H9 (cell line): ENCODE measurements at regions not wholly inside any gene's neighbourhood (a gene's known extent, or its start where the extent isn't known, plus 50 kb on each side); places are given as distances from the start of the nearest gene placed in this dataset.

Experiments
- DNase-seq: peaks from one replicate; pipeline ENCODE4 v3.0.0-alpha.2; 2017
- H2AFZ ChIP-seq: one replicate; pipeline ENCODE4 v1.6.1; 2013; ENCODE audit warnings: mild to moderate bottlenecking, low read length, control low read depth, moderate library complexity
- H2AK5ac ChIP-seq: 2 replicates; pipeline ENCODE4 v1.6.1; 2013; ENCODE audit warnings: low read length, control low read depth, mixed read lengths; ENCODE audit not compliant: insufficient read length
- H2BK120ac ChIP-seq: one replicate; pipeline ENCODE4 v1.6.1; 2013; ENCODE audit warnings: low read depth, mild to moderate bottlenecking, low read length, control low read depth, inconsistent platforms; ENCODE audit not compliant: poor library complexity, severe bottlenecking
- H2BK12ac ChIP-seq: 2 replicates; pipeline ENCODE4 v1.6.1; 2013; ENCODE audit warnings: low read length, control low read depth, mixed read lengths, low read depth; ENCODE audit not compliant: insufficient read length
- H2BK15ac ChIP-seq: 2 replicates; pipeline ENCODE4 v1.6.1; 2013; ENCODE audit warnings: low read depth, low read length, control low read depth
- H2BK20ac ChIP-seq: one replicate; pipeline ENCODE4 v1.6.1; 2013; ENCODE audit warnings: low read depth, mild to moderate bottlenecking, low read length, control low read depth, inconsistent platforms; ENCODE audit not compliant: poor library complexity, severe bottlenecking
- H2BK5ac ChIP-seq: 2 replicates; pipeline ENCODE4 v1.6.1; 2013; ENCODE audit warnings: low read length, control low read depth, mixed read lengths; ENCODE audit not compliant: insufficient read length
- H3K14ac ChIP-seq: 2 replicates; pipeline ENCODE4 v1.6.1; 2013; ENCODE audit warnings: low read length, control low read depth; ENCODE audit not compliant: insufficient read depth
- H3K18ac ChIP-seq: 2 replicates; pipeline ENCODE4 v1.6.1; 2013; ENCODE audit warnings: low read depth, mild to moderate bottlenecking, mixed read lengths, low read length, control low read depth; ENCODE audit not compliant: insufficient read length
- H3K23ac ChIP-seq: 2 replicates; pipeline ENCODE4 v1.6.1; 2013; ENCODE audit warnings: low read length, control low read depth, mixed read lengths, low read depth; ENCODE audit not compliant: insufficient read length
- H3K23me2 ChIP-seq: 2 replicates; pipeline ENCODE4 v1.6.1; 2013; ENCODE audit warnings: low read depth, mild to moderate bottlenecking, mixed read lengths, low read length, control low read depth; ENCODE audit not compliant: insufficient read length, poor library complexity, severe bottlenecking
- H3K27ac ChIP-seq: 2 replicates; pipeline ENCODE4 v1.5.1; 2013; ENCODE audit warnings: low read length, control low read depth, mixed read lengths, low read depth; ENCODE audit not compliant: insufficient read length
- H3K27me3 ChIP-seq: 2 replicates; pipeline ENCODE4 v1.6.1; 2013; ENCODE audit warnings: low read length, control low read depth, inconsistent platforms; ENCODE audit not compliant: insufficient read depth
- H3K4ac ChIP-seq: 2 replicates; pipeline ENCODE4 v1.6.1; 2013; ENCODE audit warnings: low read depth, mild to moderate bottlenecking, control low read depth, inconsistent platforms, low read length, moderate library complexity
- H3K4me1 ChIP-seq: 2 replicates; pipeline ENCODE4 v1.6.1; 2013; ENCODE audit warnings: low read length, control low read depth, inconsistent platforms; ENCODE audit not compliant: insufficient read depth
- H3K4me2 ChIP-seq: 2 replicates; pipeline ENCODE4 v1.6.1; 2013; ENCODE audit warnings: low read length, control low read depth, mixed read lengths; ENCODE audit not compliant: insufficient read length, insufficient read depth
- H3K56ac ChIP-seq: 2 replicates; pipeline ENCODE4 v1.6.1; 2013; ENCODE audit warnings: low read depth, mild to moderate bottlenecking, mixed read lengths, low read length, control low read depth; ENCODE audit not compliant: insufficient read length
- H3K79me1 ChIP-seq: 2 replicates; pipeline ENCODE4 v1.6.1; 2013; ENCODE audit warnings: low read depth, mild to moderate bottlenecking, moderate library complexity, low read length, control low read depth, inconsistent platforms; ENCODE audit not compliant: insufficient read depth, poor library complexity, severe bottlenecking
- H3K79me2 ChIP-seq: 2 replicates; pipeline ENCODE4 v1.6.1; 2013; ENCODE audit warnings: low read length, control low read depth, inconsistent platforms; ENCODE audit not compliant: insufficient read depth
- H3K9ac ChIP-seq: 2 replicates; pipeline ENCODE4 v1.6.1; 2013; ENCODE audit warnings: low read length, control low read depth, mixed read lengths; ENCODE audit not compliant: insufficient read length; ENCODE audit errors: extremely low read depth
- H3K9me3 ChIP-seq: one replicate; pipeline ENCODE4 v1.6.1; 2013; ENCODE audit warnings: low read depth, low read length, inconsistent platforms; ENCODE audit not compliant: control insufficient read depth
- H3T11ph ChIP-seq: one replicate; pipeline ENCODE4 v1.6.1; 2013; ENCODE audit warnings: mild to moderate bottlenecking, low read length, control low read depth, inconsistent platforms
- H4K20me1 ChIP-seq: one replicate; pipeline ENCODE4 v1.6.1; 2013; ENCODE audit not compliant: control insufficient read depth, insufficient read length, insufficient read depth
- H4K5ac ChIP-seq: 2 replicates; pipeline ENCODE4 v1.6.1; 2013; ENCODE audit warnings: low read depth, mild to moderate bottlenecking, mixed read lengths, low read length, control low read depth; ENCODE audit not compliant: insufficient read length
- H4K8ac ChIP-seq: replicated peaks from 2 replicates; pipeline ENCODE4 v1.6.1; 2013; ENCODE audit warnings: low read length, control low read depth, mixed read lengths, low read depth; ENCODE audit not compliant: insufficient read length
- H4K91ac ChIP-seq: 2 replicates; pipeline ENCODE4 v1.6.1; 2013; ENCODE audit warnings: low read depth, mild to moderate bottlenecking, moderate library complexity, mixed read lengths, low read length, control low read depth; ENCODE audit not compliant: insufficient read length
- H3K27ac Mint-ChIP-seq, 3 experiments: 2 replicates in 2 of 3; 3 replicates in 1 of 3; pipeline ENCODE4 v1.8.0; 2020 to 2021; ENCODE audit warnings: mixed read lengths in 3 of 3, mild to moderate bottlenecking in 1 of 3, moderate library complexity in 1 of 3
- H3K27me3 Mint-ChIP-seq: 2 replicates; pipeline ENCODE4 v1.8.0; 2021; ENCODE audit warnings: low read depth, mild to moderate bottlenecking, moderate library complexity, mixed read lengths
- H3K36me3 Mint-ChIP-seq, 3 experiments: 2 replicates in 2 of 3; 3 replicates in 1 of 3; pipeline ENCODE4 v1.8.0; 2020 to 2021; ENCODE audit warnings: low read depth in 3 of 3, mixed read lengths in 3 of 3; ENCODE audit not compliant: insufficient read depth in 1 of 3
- H3K4me1 Mint-ChIP-seq, 2 experiments: 2 replicates each; pipeline ENCODE4 v1.8.0; 2020; ENCODE audit warnings: mixed read lengths in 2 of 2
- H3K4me3 Mint-ChIP-seq, 2 experiments: 2 replicates in 1 of 2; 3 replicates in 1 of 2; pipeline ENCODE4 v1.8.0; 2020 to 2021; ENCODE audit warnings: mild to moderate bottlenecking in 2 of 2, mixed read lengths in 2 of 2, moderate library complexity in 1 of 2
- H3K9me3 Mint-ChIP-seq, 2 experiments: 2 replicates in 1 of 2; 3 replicates in 1 of 2; pipeline ENCODE4 v1.8.0; 2020; ENCODE audit warnings: mild to moderate bottlenecking in 2 of 2, mixed read lengths in 2 of 2, moderate library complexity in 1 of 2
- WGBS: extraction: QIAGEN DNeasy Blood & Tissue Kit; methylation state at CpG from one replicate; pipeline ENCODE4 v1.1.7; 2013; ENCODE audit warnings: missing lambda C conversion rate, low lambda C conversion rate, mixed read lengths; ENCODE audit not compliant: insufficient read length; ENCODE audit errors: extremely low coverage; 5-methylcytosine and 5-hydroxymethylcytosine counted together
- TF ChIP-seq, protein P1 (sequence below): fragments of 200-600 bp; sonication (generic); conservative IDR thresholded peaks from 3 replicates; pipeline ENCODE4 v1.8.0; 2021; ENCODE audit warnings: antibody characterized with exemption, mild to moderate bottlenecking

DNA sequence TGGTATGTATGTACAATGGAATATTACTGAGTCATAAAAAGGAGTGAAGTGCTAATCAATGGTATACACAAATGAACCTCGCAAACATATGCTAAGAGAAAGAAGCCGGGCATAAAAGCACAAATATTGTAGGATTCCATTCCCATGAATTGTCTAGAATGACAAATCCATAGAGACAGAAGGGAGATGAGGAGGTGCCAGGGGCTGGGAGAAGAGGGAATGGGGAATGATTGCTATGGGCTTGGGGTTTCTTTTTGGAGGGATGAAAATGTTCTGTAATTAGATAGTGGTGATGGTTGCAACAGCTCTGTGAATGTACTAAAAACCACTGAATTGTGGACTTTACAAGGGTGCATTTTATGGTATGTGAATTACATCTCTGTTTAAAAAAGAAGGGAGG, 73.5 kb downstream of the GLI2 start:
- no peaks in the 10 kb centered on the region for H3K9me3 ChIP-seq
- no peak overlapping the region for H3K14ac ChIP-seq
- no peak overlapping the region for H2AK5ac ChIP-seq
- H3K23ac ChIP-seq, result no peak overlapping the region
- H2BK15ac ChIP-seq, result no peak overlapping the region
- peaks cover 4% of the 10 kb centered on the region for H3K79me1 ChIP-seq
- H3K27ac Mint-ChIP-seq, result peak overlapping the region in 2 of 3 experiments; percentile 47 to 80; a peak in 3 of 7 replicates
- TF ChIP-seq, protein P1, sequence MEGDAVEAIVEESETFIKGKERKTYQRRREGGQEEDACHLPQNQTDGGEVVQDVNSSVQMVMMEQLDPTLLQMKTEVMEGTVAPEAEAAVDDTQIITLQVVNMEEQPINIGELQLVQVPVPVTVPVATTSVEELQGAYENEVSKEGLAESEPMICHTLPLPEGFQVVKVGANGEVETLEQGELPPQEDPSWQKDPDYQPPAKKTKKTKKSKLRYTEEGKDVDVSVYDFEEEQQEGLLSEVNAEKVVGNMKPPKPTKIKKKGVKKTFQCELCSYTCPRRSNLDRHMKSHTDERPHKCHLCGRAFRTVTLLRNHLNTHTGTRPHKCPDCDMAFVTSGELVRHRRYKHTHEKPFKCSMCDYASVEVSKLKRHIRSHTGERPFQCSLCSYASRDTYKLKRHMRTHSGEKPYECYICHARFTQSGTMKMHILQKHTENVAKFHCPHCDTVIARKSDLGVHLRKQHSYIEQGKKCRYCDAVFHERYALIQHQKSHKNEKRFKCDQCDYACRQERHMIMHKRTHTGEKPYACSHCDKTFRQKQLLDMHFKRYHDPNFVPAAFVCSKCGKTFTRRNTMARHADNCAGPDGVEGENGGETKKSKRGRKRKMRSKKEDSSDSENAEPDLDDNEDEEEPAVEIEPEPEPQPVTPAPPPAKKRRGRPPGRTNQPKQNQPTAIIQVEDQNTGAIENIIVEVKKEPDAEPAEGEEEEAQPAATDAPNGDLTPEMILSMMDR, result no peak
- WGBS, result no CpG with 5 or more reads among the region's 2 CpGs
- no peak overlapping the region for H2BK12ac ChIP-seq
- H3K4me3 Mint-ChIP-seq, result no peak overlapping the region
- H2AFZ ChIP-seq, result no peak overlapping the region
- no peaks in the 10 kb centered on the region for H4K20me1 ChIP-seq
- no peaks in the 10 kb centered on the region for H3K27me3 Mint-ChIP-seq
- no peak overlapping the region for H2BK5ac ChIP-seq
- H3K9ac ChIP-seq, result no peak overlapping the region
- no peak overlapping the region for H2BK20ac ChIP-seq
- no peaks in the 10 kb centered on the region for H3K23me2 ChIP-seq
- H4K91ac ChIP-seq, result no peak overlapping the region
- no peak overlapping the region for H3K18ac ChIP-seq
- H3K27ac ChIP-seq, result no peak overlapping the region
- no peak overlapping the region for H3K4ac ChIP-seq
- H3K27me3 ChIP-seq, result no peaks in the 10 kb centered on the region
- H3K9me3 Mint-ChIP-seq, result no peaks in the 10 kb centered on the region
- H2BK120ac ChIP-seq, result no peak overlapping the region
- no peak overlapping the region for H3K4me2 ChIP-seq
- no peak overlapping the region for H3T11ph ChIP-seq
- peaks cover 13 to 58% (median 42%) of the 10 kb centered on the region in 3 experiments; a peak in 6 of 7 replicates for H3K36me3 Mint-ChIP-seq
- no peaks in the 10 kb centered on the region; the same call in 1 of the 2 replicates for H3K79me2 ChIP-seq
- H4K5ac ChIP-seq, result no peak overlapping the region
- H4K8ac ChIP-seq, result no peak overlapping the region
- no peak overlapping the region for H3K56ac ChIP-seq
- no peak for DNase-seq
- no peaks in the 10 kb centered on the region for H3K4me1 ChIP-seq
- peaks cover 13 to 25% of the 10 kb centered on the region in 2 experiments for H3K4me1 Mint-ChIP-seq
